22Rv1 (cell line): ENCODE measurements at regions not wholly inside any gene's neighbourhood (a gene's known extent, or its start where the extent isn't known, plus 50 kb on each side); places are given as distances from the start of the nearest gene placed in this dataset.
A peak's percentile ranks its signal among the peaks of the same experiment; 100 is the strongest.

Experiments
- H3K27ac ChIP-seq: fragments of 450-650 bp; 2 replicates; pipeline ENCODE4 v1.5.1; 2017
- CTCF ChIP-seq: fragments of 450-650 bp; IDR thresholded peaks from 2 replicates; pipeline ENCODE4 v1.5.1; 2017; ENCODE audit warnings: mild to moderate bottlenecking
- ZFX ChIP-seq: fragments of 450-650 bp; IDR thresholded peaks from 2 replicates; pipeline ENCODE4 v1.6.1; 2017; ENCODE audit warnings: antibody characterized with exemption, borderline replicate concordance

GRCh38 chr13:81488021-81488420, 1147.1 kb upstream of the SPRY2 start:
- H3K27ac ChIP-seq, result no peak overlapping the region
- no peak for TF ChIP-seq ZFX
- no peak for TF ChIP-seq CTCF

GRCh38 chr13:81487151-81487550, 1146.2 kb upstream of the SPRY2 start:
- TF ChIP-seq ZFX (no peak), CTCF (peak; percentile 82)
- H3K27ac ChIP-seq, result no peak overlapping the region

GRCh38 chr13:81480634-81481033, 1139.7 kb upstream of the SPRY2 start:
- TF ChIP-seq CTCF (peak; percentile 16; the same call in 1 of the 2 replicates), ZFX (no peak)
- no peak overlapping the region for H3K27ac ChIP-seq

- no peak for TF ChIP-seq CTCF
- no peak for TF ChIP-seq ZFX
- H3K27ac ChIP-seq, result no peak overlapping the region
Observed at GRCh38 chr13:81473366-81473899, 1132.5 kb upstream of the SPRY2 start.

GRCh38 chr13:81458170-81458569, 1117.2 kb upstream of the SPRY2 start:
- TF ChIP-seq ZFX (no peak), CTCF (no peak)
- H3K27ac ChIP-seq, result no peak overlapping the region

- H3K27ac ChIP-seq, result no peak overlapping the region
- no peak for TF ChIP-seq CTCF
- TF ChIP-seq ZFX, result no peak
Observed at GRCh38 chr13:81446441-81446840, 1105.5 kb upstream of the SPRY2 start.

- no peak overlapping the region for H3K27ac ChIP-seq
- TF ChIP-seq CTCF (no peak), ZFX (no peak)
Observed at GRCh38 chr13:81442904-81443303, 1102.0 kb upstream of the SPRY2 start.
